HG03520 (cell line): ENCODE measurements at regions not wholly inside any gene's neighbourhood (a gene's known extent, or its start where the extent isn't known, plus 50 kb on each side); places are given as distances from the start of the nearest gene placed in this dataset.
"Not testable (repeated sequence)": the region's sequence is repeated elsewhere in the genome, so short reads cannot be mapped to it uniquely, and the experiment has no call there.

Experiments
- ATAC-seq: cut with Tn5 transposase; IDR thresholded peaks from one replicate; pipeline ENCODE4 v1.9.1; 2021; ENCODE audit warnings: mild to moderate bottlenecking, moderate library complexity; ENCODE audit not compliant: unreplicated experiment

DNA sequence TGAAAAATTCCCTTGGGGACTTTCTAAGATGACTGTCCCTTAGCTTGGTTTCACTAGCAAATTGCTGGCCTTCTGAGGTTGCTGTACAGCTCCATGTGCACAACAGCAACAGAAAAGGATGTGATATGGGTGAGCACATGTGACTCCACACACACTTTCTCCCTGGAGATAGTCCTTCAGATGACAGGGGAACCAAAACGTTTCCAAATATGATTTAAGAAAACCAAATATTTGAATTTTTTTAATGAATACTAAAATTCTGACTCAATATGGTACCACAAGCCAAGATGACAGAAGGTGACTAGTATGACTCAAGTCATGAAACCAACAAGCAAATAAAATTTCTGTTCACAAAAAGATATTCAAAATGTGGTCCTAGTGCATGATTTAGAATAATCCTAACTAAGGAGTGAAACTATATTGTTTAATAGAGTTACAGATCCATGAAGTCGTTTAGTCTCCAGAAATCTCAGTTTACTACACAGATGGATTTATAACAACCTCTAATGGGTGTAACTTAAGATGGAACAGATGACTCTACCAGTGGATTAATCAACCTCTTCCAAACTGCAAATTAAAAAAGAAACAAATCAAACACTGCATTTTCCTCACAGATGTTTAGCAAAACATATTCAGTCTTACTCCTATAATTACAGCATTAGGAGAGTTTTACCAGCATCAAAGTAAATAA, 144.8 kb upstream of the PIK3R1 start:
- ATAC-seq: peak; percentile 87

DNA sequence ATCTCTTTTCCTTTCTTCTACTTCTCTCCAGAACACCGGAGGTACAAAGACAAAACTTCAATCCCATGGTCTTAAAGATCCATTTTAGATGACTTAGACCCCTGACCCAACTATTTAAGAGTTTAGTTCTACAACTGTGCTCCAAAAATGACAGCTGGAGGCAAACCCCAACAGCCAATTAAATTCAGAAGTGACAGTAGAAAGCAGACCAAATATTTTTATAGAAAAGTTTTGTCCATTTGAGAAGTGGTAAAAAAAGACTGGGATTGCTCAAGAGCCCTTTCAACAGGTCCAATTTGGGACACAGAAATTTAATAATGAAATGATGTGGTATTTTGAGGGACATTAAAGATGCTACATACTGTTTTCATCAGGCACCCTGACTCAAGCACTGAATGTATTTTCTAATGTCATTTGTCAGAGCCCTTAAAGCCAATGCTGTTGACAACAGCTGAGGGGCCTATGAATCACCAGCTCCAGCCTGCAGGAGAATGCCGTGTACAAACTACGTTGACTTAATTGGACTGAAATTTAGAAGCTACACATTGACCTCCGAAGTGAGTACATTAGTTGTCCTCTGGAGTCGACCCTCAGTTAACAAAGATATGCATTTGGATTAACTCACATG, 147.5 kb upstream of the PIK3R1 start:
- no peak for ATAC-seq

DNA sequence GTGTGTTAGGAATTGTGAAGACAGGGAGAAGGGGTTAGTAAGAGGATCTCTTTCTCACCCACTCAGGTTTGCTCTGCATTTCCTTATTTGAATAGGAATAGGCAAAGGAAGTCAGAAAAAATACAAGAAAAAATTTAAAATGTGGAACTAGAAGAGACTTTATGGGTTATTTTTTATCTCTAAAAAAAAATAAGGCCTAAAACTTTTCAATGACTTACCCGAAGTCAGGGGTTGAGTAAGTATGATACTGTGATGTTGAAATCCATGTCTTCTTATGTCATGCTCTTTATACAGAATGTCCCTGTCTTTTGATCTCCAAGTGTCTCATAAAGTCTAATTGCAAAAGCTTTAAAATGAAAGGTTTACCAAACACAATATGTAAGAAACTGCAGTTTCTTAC, 148.3 kb upstream of the PIK3R1 start:
- no peak for ATAC-seq

DNA sequence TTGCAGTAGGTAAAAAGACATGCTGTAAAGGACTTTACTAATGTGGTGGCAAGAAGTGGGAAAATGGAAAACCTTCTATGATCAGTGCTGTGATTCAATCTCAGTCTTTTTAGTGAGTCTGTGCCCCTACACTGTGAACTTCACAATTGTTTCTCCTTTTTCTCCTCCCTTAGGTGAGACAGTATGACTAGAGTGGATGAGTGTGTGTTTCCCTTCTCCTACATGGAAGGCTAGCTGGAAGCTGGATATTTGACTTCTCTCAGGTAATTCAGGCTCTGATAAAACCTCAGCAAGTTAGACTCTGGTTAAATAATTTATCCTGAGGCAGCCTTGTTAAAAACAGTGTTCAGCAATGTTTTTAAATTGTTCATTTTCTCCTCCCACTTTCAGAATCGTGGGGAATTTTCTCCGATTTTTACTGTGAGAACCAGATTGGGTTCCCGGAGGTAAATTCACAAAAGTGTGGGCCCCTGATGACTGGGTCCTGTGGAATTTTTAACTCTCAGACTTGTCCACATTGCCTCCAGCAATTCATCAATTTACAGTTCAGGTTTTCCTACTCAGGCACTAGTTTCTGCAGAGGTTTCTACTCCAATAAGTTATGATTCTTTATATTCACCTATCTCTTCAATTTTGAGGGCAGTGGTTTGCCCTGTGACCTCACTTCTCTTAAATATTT, 149.1 kb upstream of the PIK3R1 start:
- ATAC-seq: no peak

DNA sequence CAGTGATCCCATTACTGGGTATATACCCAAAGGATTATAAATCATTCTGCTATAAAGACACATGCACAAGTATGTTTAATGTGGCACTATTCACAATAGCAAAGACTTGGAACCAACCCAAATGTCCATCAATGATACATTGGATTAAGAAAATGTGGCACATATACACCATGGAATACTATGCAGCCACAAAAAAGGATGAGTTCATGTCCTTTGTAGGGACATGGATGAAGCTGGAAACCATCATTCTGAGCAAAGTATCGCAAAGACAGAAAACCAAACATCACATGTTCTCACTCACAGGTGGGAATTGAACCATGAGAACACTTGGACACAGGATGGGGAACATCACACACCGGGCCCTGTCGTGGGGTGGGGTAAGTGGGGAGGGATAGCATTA, 150.2 kb upstream of the PIK3R1 start:
- ATAC-seq: not testable (repeated sequence)

DNA sequence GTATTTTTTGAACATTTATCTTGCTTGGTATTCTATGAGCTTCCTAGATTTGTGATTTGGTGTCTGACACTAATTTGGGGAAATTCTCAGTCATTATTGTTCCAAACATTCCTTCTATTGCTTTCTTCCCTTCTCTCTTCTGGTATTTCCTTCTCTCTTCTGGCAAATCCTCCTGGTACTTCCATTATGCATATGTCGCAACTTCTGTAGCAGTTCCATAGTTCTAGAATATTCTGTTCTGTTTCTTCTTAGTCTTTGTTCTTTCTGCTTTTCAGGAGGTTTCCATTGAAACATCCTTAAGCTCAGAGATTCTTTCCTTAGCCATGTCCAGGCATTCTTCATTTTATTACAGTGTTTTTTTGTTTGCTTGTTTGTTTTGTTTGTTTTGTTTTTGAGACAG, 155.2 kb upstream of the PIK3R1 start:
- ATAC-seq: no peak

DNA sequence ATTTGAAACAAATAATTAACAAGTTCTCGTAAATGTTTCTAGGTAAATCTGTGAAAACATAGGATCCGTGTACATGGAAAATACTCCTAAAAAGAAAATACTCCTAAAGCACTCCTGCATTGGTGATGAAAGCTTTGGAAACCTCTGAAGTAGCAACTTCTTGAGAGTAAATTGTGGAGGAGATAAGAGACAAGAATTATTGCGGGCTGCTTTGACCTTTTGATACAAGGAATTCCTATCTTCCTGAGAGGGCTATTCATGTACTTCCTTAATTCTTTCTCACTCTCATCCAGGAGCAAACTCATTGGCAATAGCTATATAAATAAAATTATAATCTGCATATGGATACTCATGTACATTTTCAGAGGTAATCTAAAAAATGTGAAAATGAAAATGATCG, 158.4 kb upstream of the PIK3R1 start:
- ATAC-seq: no peak

DNA sequence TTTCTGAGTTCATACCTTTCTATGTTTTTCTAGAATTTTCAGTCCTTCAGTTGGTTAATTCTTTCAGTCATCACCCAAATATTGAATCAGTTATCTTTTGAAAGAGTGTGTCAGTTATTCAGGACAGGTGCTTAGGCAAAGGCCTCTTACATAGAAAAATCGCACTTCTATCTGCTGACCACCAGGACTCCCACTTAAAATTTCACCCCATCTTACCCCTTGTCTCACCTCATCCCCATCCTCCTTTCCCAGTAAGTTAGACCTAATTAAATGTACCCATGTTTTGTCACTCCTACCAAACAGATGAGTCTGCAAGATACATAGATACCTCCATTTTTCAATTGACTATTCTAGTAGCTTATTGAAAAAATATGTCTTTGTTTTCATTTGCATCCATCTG, 159.9 kb upstream of the PIK3R1 start:
- ATAC-seq: no peak

DNA sequence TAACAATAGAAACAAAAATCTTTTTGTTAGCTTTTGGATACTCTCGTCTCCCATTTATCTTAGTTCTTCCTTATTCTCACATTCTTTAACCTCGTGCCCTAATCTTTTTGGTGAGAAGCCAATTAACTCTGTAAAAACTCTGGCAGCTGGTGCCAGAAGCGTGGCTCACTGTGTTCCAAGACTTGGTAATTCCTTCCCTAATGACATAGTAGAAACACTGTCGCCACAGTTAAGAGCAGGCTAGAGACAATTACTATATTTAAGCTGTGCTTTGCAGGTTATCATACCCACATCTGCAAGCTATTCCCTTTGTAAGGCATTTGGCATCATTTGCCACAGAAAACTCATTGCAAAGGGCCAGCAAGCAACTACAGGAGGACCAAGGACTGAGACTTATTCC, 160.9 kb upstream of the PIK3R1 start:
- no peak for ATAC-seq

DNA sequence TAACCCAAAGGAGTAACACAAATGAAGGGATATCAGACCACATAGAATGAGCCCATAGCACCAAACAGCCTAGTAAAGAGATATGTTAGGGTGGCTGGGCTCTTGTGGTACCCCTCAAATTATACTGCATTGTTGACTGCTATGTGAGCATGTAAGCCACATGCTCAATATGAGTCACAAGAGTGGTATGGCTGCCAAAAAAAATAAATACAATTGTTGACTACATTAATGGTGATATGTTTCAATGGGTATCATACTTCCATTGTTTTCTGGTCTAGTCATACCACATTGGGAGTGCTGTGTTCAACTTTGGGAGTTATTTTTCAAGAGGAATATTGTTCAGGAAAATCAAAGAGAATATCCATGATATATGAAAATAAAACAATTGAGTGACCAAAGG, 162.4 kb upstream of the PIK3R1 start:
- no peak for ATAC-seq

DNA sequence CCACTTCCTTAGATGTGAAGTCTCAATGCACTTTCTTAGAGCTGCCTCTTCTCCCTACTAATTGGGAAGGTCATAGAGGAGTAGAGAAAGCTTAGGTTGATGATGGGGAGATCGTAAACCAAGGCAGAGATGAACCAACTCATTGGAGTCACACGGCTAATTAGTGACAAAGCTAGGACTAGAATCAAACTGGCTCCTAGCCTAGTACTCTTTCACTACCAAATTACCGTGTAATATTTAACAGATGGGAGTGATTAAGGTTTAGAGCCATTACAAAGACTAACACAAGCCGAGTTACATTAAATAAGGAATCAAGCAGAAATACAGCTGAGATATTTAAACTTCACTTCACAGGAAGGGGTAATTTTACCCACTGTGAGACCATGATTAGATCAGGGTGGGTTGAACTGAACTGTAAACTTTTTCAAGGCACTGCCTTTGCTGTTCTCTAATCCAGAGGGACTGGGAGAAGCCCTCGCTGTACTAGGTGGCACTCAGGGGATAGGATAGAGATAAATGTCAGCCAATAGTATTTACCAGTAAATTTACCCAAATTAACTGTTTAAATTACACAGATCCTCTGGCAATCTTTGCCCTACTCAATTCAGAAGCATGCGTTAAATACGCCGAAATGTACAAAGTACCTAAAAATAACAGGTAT, 166.4 kb upstream of the PIK3R1 start:
- no peak for ATAC-seq

DNA sequence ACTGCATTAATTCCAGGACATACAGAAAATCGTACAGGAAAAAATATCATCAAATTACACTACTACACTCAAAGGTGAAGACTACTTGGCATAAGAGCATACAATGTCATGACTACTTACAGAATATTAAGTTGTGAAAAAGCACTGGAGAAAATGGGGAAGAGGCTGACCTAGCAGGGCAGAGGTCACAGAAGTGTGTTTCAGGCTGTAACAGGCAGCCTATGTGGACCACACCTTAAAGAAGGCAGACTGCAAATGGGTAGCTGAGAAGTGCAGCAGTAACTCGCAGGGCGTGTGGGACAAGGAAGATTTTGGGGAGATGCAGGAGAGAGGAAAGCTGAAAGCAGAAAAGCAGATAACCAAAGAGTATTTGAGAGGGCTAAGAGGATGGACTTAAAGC, 167.0 kb upstream of the PIK3R1 start:
- ATAC-seq: no peak

DNA sequence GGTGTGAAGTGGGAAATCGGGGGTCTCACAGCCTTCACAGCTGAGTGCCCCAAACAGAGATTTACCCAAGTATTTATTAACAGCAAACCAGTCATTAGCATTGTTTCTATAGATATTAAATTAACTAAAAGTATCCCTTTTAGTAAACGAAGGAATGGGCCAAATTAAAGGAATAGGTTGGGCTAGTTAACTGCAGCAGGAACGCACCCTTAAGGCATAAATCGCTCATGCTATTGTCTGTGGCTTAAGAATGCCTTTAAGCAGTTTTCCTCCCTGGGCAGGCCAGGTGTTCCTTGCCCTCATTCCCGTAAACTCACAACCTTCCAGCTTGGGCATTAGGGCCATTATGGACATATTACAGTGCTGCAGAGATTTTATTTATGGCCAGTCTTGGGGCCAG, 167.5 kb upstream of the PIK3R1 start:
- not testable (repeated sequence) for ATAC-seq

DNA sequence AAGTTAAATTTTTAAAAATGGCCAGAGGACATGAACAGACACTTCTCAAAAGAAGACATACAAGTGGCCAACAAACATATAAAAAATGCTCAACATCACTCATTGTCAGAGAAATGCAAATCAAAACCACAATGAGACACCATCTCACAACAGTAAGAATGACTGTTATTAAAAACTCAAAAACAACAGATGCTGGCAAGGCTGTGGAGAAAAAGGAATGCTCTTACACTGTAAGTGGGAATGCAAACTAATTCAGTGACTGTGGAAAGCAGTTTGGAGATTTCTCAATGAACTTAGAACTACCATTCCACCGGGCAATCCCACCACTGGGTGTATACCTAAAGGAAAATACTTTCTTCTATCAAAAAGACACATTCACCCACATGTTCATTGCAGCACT, 168.5 kb upstream of the PIK3R1 start:
- no peak for ATAC-seq

DNA sequence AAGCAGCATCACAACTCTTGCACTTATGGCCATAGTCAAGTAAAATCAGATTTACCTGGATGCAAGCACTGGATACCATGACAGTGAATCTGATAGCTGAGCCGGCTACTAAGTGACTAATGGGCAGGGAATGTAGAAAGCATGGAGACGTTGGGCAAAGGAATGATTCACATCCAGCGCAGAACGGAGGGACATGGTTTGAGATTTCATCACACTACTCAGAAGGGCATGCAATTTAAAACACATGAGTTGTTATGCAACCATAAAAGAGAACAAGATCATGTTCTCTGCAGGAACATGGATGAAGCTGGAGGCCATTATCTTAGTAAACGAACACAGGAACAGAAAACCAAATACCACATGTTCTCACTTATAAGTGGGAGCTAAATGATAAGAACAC, 169.1 kb upstream of the PIK3R1 start:
- no peak for ATAC-seq

DNA sequence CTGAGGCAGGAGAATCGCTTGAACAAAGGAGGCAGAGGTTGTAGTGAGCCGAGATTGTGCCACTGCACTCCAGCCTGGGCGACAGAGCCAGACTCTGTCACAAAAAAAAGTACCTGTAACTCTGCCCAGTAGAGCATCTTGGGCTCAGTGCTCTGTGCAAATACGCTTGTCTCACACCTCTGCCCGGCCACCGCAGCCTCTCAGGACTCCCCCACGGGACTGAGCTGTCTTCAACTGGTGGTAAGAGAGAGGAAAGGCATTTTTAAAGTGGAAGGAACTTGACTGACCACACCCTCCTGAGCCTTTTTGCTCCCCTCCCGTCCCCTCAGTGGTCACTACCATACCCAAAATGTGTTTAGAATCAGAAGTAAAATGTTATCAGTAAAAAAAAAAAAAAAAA, 174.3 kb upstream of the PIK3R1 start:
- ATAC-seq: peak; percentile 90

DNA sequence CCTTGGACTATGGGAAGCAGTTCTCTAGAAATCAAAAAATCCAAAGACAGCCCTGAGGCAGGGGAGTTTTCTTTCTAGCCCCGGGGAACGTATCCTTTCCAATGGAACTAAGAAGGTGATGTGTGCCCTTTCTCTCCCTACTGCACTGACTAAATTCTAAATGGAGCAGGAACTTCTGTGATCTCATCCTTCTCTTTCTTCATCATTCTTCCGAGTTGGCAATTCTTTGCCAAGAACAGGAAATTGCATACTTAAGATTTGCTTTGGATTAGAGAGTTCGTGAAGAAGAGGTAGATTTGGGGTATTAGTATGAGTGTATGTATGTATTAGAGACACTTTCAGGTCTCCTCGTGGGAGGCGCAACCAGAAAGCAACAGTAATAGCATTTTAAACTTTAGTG, 178.0 kb upstream of the PIK3R1 start:
- no peak for ATAC-seq

DNA sequence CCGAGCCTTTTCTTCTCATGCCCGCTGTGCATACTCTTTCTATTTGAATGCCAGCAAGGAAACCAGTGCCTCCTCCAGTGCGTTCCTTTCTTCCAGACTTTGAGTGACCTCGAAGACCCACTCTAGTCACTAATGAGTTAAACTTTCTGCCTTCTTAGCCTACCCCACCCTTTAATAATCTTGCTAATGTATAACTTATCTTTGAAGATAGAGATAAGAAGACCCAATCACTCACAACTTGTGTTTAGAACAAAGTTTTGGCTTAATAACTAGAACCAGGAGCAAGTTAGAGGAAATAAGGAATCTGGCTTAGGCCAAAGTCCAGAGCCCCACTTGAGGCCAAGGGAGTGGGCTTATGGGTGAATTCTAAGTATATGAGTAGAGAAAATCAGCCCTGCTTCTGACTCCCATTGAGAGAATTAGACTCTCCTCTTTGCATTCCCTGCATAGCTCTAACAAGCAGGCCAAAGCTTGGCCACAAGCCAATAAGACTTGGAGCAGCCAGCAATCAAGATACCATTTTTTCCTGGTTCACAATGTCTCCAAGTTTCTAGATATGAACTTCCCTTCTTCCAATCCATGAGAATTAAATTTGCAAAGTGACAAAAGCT, 181.5 kb upstream of the PIK3R1 start:
- no peak for ATAC-seq

DNA sequence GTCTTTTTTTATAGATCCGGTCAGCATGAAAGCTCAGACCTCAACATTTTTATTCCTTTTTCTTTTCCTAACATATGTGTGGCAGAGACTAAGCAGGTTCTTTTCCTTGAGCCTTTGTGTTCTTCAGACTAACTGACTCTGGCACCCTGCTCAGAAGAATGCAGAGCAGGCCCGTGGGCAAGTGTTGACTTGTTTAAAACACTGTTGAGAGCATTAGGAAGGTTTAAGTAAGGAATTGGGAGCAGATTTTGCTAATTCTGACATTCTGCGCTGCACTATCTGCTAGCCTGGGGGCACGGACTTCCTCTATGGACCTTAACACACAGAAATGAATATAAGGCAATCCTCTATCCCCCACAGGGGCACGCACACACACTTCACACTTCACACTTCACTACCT, 182.5 kb upstream of the PIK3R1 start:
- ATAC-seq: no peak

DNA sequence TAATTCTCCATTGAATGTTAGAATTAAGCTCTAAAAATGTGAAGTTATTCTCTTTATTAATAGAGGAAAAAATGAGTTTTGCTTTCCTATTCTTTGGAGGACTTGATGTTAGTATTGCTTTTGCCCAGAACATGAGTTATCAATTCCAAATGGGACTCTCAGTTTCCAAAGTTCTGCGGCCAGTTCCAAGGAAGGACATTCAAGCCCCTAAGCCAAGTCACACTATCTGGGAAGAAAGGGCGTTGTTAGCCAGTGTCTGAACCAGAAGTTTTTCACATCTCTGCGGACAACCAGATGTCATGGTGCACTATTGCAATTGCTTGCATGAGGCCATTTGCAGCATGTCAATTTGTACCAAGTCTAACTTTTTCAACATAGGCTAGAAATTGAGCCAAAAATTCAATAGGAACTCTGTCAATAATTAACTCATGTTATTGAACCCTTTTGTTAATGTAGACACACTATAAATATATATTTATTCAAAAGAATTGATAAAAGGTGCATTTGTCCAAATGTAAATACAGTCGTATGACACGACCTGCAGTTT, 183.3 kb upstream of the PIK3R1 start:
- ATAC-seq: no peak

DNA sequence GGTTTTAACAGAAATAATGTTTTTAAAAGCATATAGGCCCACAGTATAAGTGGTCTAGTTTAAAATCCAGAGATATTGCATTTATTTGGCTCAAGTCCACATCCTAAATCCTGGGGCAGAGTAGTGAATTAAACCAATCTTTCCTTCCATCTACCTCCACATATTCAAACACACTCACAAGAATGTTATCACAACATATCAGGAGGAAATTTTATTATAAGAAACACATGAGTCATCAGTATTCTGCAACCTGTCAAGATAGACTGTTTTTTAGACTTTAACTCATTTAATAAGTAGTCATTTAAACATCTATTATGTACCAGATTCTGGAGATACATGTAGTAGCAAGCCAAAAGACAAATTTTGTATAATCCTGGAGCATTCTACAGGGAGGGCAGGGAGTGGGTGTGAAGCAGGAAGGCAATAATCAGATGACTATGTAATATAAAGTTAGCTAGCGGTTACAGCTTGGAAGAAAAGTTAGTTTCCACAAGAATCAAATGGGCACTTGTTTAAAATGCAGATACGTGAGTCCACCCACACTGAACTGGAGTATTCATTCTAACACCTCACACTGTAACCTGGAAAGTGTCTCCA, 187.3 kb upstream of the PIK3R1 start:
- no peak for ATAC-seq
